ENCODE measurements at regions not wholly inside any gene's neighbourhood (a gene's known extent, or its start where the extent isn't known, plus 50 kb on each side); places are given as distances from the start of the nearest gene placed in this dataset.

DNA sequence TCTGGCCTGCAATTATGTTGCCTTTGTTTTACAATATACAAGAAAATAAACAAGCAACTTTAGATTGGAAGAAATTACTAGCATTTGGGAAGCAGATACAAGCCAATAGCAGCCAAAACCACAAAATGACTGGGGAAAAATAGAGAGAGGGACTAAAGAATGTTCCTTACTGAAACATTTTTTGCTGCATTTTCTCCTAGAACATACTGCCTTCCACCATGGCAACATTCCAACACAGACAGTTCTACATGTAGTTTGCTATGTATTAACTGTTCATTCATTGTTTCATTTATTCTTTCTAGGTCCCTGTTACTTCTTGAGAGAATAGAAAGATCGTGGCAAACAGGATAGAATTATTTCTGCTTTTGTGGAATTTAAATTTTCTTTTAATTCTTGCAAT is 530.2 kb downstream of the RPS29 start:
- 66 to 76% (median 68%) methylated on average over 1 of the region's 1 CpG for WGBS, 3 donors
- Histone ChIP-seq H3K9me3 (no peaks in the 10 kb centered on the region), H3K4me3 (no peak overlapping the region), H3K4me1 (no peaks in the 10 kb centered on the region), H3K27me3 (ENCODE audit: insufficient read depth in 3 of 3, low read length in 2 of 3) (no peaks in the 10 kb centered on the region), H3K36me3 (ENCODE audit: insufficient read depth in 1 of 2, low read depth in 1 of 2) (no peaks in the 10 kb centered on the region), H3K27ac (no peak overlapping the region)
- no peak for DNase-seq
- intact Hi-C loops (cut with DNase I): no loop called here
- ATAC-seq: no peak
- TF ChIP-seq, protein P1, sequence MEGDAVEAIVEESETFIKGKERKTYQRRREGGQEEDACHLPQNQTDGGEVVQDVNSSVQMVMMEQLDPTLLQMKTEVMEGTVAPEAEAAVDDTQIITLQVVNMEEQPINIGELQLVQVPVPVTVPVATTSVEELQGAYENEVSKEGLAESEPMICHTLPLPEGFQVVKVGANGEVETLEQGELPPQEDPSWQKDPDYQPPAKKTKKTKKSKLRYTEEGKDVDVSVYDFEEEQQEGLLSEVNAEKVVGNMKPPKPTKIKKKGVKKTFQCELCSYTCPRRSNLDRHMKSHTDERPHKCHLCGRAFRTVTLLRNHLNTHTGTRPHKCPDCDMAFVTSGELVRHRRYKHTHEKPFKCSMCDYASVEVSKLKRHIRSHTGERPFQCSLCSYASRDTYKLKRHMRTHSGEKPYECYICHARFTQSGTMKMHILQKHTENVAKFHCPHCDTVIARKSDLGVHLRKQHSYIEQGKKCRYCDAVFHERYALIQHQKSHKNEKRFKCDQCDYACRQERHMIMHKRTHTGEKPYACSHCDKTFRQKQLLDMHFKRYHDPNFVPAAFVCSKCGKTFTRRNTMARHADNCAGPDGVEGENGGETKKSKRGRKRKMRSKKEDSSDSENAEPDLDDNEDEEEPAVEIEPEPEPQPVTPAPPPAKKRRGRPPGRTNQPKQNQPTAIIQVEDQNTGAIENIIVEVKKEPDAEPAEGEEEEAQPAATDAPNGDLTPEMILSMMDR (IDR thresholded peaks at IDR 0.05): no peak

- Histone ChIP-seq H3K4me3 (no peak overlapping the region), H3K27me3 (ENCODE audit: insufficient read depth in 3 of 3, low read length in 2 of 3) (no peaks in the 10 kb centered on the region), H3K9me3 (no peaks in the 10 kb centered on the region), H3K36me3 (ENCODE audit: insufficient read depth in 1 of 2, low read depth in 1 of 2) (no peaks in the 10 kb centered on the region), H3K4me1 (no peaks in the 10 kb centered on the region), H3K27ac (no peak overlapping the region)
- intact Hi-C loops (cut with DNase I): no loop called here
- ATAC-seq: no peak
- 35 to 47% (median 46%) methylated on average over 2 of the region's 2 CpGs for WGBS, 3 donors
- no peak for DNase-seq
- TF ChIP-seq, protein P1 (IDR thresholded peaks at IDR 0.05): no peak
Measured at GRCh38 chr14:49052521-49052920, 533.7 kb downstream of the RPS29 start.

- intact Hi-C loops (cut with DNase I): no loop called here
- H3K9me3 ChIP-seq: no peaks in the 10 kb centered on the region
- no peaks in the 10 kb centered on the region for H3K4me1 ChIP-seq
- H3K27me3 ChIP-seq (ENCODE audit: insufficient read depth in 3 of 3, low read length in 2 of 3): no peaks in the 10 kb centered on the region
- TF ChIP-seq, protein P1 (IDR thresholded peaks at IDR 0.05): no peak
- H3K4me3 ChIP-seq: no peak overlapping the region
- 84 to 86% (median 84%) methylated on average over 4 of the region's 4 CpGs for WGBS, 3 donors
- no peak overlapping the region for H3K27ac ChIP-seq
- no peak for DNase-seq
- no peaks in the 10 kb centered on the region for H3K36me3 ChIP-seq (ENCODE audit: insufficient read depth in 1 of 2, low read depth in 1 of 2)
- no peak for ATAC-seq
Measured at GRCh38 chr14:49051328-49052060, 534.7 kb downstream of the RPS29 start.

DNA sequence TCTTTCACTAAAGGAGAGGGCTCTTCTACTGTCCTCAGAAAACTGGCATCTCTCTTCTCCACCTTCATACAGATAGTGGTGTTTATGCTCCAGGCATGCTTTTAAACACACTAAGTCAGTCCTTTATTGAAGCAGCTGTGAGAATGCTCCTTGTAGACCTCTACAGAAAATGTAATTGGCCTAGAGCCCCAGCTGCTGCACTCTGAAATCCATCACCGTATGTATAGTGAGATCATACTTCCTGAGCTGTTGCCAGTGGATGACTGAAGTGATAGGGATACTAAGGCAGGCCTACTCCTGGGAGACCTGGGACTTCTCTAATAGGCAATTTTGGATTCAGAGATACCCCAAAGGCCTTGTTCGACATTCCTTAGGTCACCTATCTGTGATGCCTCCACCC is 535.4 kb downstream of the RPS29 start:
- DNase-seq (no peak), ATAC-seq (no peak)
- TF ChIP-seq, protein P1 (IDR thresholded peaks at IDR 0.05): no peak
- WGBS, 3 donors: 42 to 56% (median 51%) methylated on average over 2 of the region's 2 CpGs
- Histone ChIP-seq H3K27me3 (ENCODE audit: insufficient read depth in 3 of 3, low read length in 2 of 3) (no peaks in the 10 kb centered on the region), H3K4me3 (no peak overlapping the region), H3K27ac (no peak overlapping the region), H3K9me3 (no peaks in the 10 kb centered on the region), H3K36me3 (ENCODE audit: insufficient read depth in 1 of 2, low read depth in 1 of 2) (no peaks in the 10 kb centered on the region), H3K4me1 (no peaks in the 10 kb centered on the region)
- intact Hi-C loops (cut with DNase I): no loop called here

- Histone ChIP-seq H3K9me3 (no peaks in the 10 kb centered on the region), H3K27me3 (ENCODE audit: insufficient read depth in 3 of 3, low read length in 2 of 3) (no peaks in the 10 kb centered on the region), H3K4me3 (no peak overlapping the region), H3K36me3 (ENCODE audit: insufficient read depth in 1 of 2, low read depth in 1 of 2) (no peaks in the 10 kb centered on the region), H3K27ac (no peak overlapping the region), H3K4me1 (no peaks in the 10 kb centered on the region)
- TF ChIP-seq, protein P1 (IDR thresholded peaks at IDR 0.05): no peak
- DNase-seq: no peak
- no peak for ATAC-seq
- intact Hi-C loops (cut with DNase I): no loop called here
Measured at GRCh38 chr14:49049711-49050110, 536.5 kb downstream of the RPS29 start.

Data from psoas muscle (tissue), 7 donors.